GM13977 (cell line): ENCODE measurements at regions not wholly inside any gene's neighbourhood (a gene's known extent, or its start where the extent isn't known, plus 50 kb on each side); places are given as distances from the start of the nearest gene placed in this dataset.

Experiments used
- DNase-seq: peaks from one replicate; pipeline ENCODE4 v3.0.0; 2012; ENCODE audit warnings: low spot score
- in situ Hi-C: fragments of 300-500 bp; cut with MboI; formaldehyde crosslinking; loops from one replicate; pipeline ENCODE4 v1.12.0; 2022; ENCODE audit warnings: low sequenced_read_pairs, low pct_unique_long_range_greater_than_20kb, mixed read lengths, inconsistent platforms; ENCODE audit not compliant: unreplicated experiment
- TF ChIP-seq, protein P1 (sequence below): IDR thresholded peaks from 2 replicates; pipeline ENCODE4 v1.5.1; 2012; ENCODE audit warnings: mild to moderate bottlenecking, control low read depth; ENCODE audit not compliant: insufficient read depth; ENCODE audit errors: extremely low read depth, missing control alignments

DNA sequence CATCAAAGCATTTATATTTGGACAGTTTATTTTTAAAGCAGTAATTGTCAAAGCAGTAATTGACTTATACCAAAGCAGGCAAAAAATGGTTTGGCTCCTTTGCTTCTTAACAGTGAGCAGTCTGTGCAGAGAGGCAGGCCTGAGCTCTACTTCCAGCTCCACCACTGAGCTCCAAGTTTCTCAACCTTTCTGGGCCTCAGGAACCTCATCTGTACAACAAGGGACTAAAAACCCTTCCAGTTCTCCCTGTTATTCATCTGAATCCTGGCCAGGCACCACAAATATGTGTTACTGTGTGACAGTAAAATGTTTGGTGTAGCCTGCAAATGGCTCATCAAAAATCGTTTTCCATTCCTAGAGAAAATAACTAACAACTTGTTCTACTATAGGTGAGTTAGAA lies 88.7 kb upstream of the TTC29 start:
- TF ChIP-seq, protein P1, sequence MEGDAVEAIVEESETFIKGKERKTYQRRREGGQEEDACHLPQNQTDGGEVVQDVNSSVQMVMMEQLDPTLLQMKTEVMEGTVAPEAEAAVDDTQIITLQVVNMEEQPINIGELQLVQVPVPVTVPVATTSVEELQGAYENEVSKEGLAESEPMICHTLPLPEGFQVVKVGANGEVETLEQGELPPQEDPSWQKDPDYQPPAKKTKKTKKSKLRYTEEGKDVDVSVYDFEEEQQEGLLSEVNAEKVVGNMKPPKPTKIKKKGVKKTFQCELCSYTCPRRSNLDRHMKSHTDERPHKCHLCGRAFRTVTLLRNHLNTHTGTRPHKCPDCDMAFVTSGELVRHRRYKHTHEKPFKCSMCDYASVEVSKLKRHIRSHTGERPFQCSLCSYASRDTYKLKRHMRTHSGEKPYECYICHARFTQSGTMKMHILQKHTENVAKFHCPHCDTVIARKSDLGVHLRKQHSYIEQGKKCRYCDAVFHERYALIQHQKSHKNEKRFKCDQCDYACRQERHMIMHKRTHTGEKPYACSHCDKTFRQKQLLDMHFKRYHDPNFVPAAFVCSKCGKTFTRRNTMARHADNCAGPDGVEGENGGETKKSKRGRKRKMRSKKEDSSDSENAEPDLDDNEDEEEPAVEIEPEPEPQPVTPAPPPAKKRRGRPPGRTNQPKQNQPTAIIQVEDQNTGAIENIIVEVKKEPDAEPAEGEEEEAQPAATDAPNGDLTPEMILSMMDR = no peak
- in situ Hi-C loops = no loop called here

DNA sequence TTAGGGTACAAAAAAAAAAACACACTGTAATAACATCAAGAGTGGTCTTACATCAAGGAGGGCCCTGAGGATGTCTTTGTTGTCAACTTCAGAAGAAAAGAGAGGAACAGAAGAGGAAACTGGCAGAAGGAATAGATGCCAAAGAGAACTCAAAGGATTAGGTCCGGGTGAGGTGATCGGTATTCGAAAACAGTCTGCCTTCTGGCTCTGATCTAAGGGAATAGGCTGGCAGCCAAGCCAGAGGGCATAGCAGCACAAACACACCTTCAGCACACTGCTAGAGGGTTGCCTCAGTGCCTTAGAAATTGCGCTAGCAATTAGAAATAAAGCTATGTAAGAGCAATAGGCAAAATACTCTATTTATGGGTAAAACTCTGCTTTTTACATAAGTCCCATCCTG lies 91.4 kb upstream of the TTC29 start:
- in situ Hi-C loops = no loop called here
- TF ChIP-seq, protein P1 = no peak
- DNase-seq = no peak

More for the DNA sequence above, 88.7 kb upstream of the TTC29 start:
- no peak for DNase-seq

DNA sequence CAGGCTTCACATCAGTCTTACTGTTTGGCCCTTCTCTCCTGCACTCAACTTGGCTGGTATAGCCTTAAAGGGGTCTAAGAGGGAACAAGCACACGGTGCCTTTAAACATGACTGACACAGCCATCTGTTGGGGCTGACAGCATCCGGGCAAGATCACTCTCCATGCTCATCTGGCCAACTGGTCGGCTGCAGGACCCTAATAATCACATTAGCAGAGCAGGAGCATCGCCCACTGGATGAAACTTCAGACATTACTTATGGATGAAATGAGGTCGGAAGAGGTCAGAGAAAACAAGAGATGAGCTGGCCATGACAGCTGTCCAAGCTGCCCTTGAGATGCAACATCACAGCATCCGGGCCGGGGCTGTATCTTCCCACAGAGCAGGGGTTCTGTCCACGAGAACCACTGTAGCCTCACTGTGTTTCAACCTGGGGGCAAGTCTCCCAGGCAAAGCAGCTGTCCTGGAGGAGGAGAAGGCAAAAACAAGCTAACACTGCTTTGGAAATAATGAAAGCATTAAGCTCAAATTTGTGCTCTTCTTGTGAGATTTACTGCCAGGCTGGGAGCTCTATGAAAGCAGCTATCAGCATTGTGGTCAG lies 94.4 kb upstream of the TTC29 start:
- DNase-seq = no peak
- TF ChIP-seq, protein P1 = no peak
- in situ Hi-C loops = no loop called here

DNA sequence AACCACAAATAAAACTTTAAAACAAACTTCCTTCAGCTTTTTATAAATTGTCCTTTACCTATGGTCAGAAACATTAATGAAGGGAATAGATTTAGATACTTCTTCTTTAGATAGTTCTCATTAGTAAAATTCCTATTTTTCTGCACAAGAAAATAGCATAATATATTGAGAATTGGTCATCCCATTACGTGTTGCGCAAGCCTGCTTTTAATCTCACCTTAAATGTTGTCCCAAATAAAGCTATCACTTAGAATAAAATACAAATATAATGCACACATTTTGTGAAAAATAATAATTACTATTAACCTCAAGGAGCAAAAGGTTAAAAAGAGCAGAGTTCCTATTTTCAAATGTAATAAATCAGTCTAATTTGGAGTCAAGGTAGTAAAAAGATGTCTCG lies 95.2 kb upstream of the TTC29 start:
- in situ Hi-C loops = no loop called here
- DNase-seq = no peak
- TF ChIP-seq, protein P1 = no peak

DNA sequence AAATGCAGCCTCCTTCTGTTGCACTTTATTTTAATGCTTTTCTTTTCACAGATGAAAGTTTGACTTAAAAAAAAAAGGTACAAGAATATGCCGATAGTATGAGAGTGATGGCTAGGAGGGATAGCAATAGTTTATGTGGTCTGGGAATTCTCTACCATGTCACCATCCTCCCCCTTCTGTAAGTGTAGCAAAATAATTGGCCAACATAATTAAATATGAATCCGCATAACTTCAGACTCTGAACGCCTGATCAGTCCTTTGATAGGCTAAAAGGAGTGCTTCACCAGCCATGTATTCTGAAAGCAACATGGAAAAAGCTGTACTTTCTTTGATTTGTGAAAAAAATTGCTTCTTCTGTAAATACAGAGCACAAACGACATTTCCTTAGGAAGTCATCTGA lies 95.7 kb upstream of the TTC29 start:
- DNase-seq = no peak
- TF ChIP-seq, protein P1 = no peak
- in situ Hi-C loops = no loop called here

DNA sequence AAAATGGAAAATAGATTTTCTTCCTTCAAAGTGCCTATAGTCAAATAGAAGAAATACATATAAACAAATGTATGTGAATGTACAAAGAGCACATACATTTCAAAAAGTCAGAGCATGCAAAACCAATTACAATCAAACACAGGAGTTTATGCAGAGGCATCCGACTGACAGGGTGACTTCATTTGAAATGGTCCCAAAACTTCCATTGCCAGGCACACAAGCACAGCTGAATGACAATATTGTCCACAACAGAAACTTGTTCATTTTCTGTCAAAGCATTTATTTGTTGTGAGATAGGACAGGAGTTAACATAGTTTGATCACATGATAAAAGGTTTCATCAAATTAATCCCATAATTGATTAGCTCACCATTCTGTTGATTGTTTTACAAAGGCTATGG lies 96.4 kb upstream of the TTC29 start:
- in situ Hi-C loops = no loop called here
- no peak for DNase-seq
- TF ChIP-seq, protein P1 = no peak

DNA sequence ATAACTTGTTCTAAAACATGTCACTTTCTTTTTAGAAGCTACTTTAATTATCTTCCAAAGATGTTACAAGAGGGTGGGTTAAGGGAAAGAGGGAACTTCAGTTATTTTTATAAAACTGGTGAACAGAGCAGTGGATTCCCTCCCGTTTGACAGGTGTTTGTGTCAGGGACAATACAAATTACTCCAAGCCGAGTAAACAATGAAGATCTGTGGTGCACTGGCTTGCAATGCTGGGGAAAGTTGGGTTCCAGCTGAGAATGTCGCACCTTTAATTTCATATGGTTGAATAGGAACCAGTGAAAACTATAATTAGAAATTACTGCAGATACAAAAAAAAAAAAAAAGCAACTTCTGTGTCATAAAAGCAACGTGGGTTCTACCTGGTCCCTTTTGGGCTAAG lies 98.6 kb upstream of the TTC29 start:
- in situ Hi-C loops = no loop called here
- TF ChIP-seq, protein P1 = no peak
- DNase-seq = no peak
